ENCODE measurements at regions not wholly inside any gene's neighbourhood (a gene's known extent, or its start where the extent isn't known, plus 50 kb on each side); places are given as distances from the start of the nearest gene placed in this dataset.

GRCh38 chr18:39843546-39843945 lies 2111.5 kb upstream of the PIK3C3 start:
- Mint-ChIP-seq H3K9me3 (ENCODE audit: insufficient read depth) (no peaks in the 10 kb centered on the region), H3K4me1 (ENCODE audit: low read depth) (no peaks in the 10 kb centered on the region), H3K27ac (no peak overlapping the region), H3K4me3 (no peak overlapping the region), H3K27me3 (ENCODE audit: low read depth) (peaks cover 11% of the 10 kb centered on the region), H3K36me3 (ENCODE audit: low read depth) (no peaks in the 10 kb centered on the region)
- CTCF ChIA-PET = no interaction called here
- POLR2A ChIA-PET = no interaction called here
- ATAC-seq (no peak), DNase-seq (no peak)

GRCh38 chr18:39842366-39842914 lies 2112.6 kb upstream of the PIK3C3 start:
- Mint-ChIP-seq H3K27me3 (ENCODE audit: low read depth) (peaks cover 11% of the 10 kb centered on the region), H3K36me3 (ENCODE audit: low read depth) (no peaks in the 10 kb centered on the region), H3K4me1 (ENCODE audit: low read depth) (no peaks in the 10 kb centered on the region), H3K4me3 (no peak overlapping the region), H3K27ac (no peak overlapping the region), H3K9me3 (ENCODE audit: insufficient read depth) (no peaks in the 10 kb centered on the region)
- POLR2A ChIA-PET = no interaction called here
- DNase-seq = no peak
- no peak for ATAC-seq
- CTCF ChIA-PET = no interaction called here

GRCh38 chr18:39841482-39842365 lies 2113.3 kb upstream of the PIK3C3 start:
- Mint-ChIP-seq H3K27me3 (ENCODE audit: low read depth) (peaks cover 11% of the 10 kb centered on the region), H3K9me3 (ENCODE audit: insufficient read depth) (no peaks in the 10 kb centered on the region), H3K4me1 (ENCODE audit: low read depth) (no peaks in the 10 kb centered on the region), H3K4me3 (no peak overlapping the region), H3K27ac (no peak overlapping the region), H3K36me3 (ENCODE audit: low read depth) (no peaks in the 10 kb centered on the region)
- ChIA-PET POLR2A (interaction anchor here (0.6 kb wide), 1 partner anchor 15 kb away, joined by 3 read pairs; no protein-coding TSS in a partner anchor), CTCF (no interaction called here)
- ATAC-seq = no peak
- no peak for DNase-seq

- no peak overlapping the region for H3K27ac Mint-ChIP-seq
- no peak for DNase-seq
- H3K9me3 Mint-ChIP-seq (ENCODE audit: insufficient read depth) = no peaks in the 10 kb centered on the region
- POLR2A ChIA-PET = no interaction called here
- no peaks in the 10 kb centered on the region for H3K4me1 Mint-ChIP-seq (ENCODE audit: low read depth)
- CTCF ChIA-PET = no interaction called here
- no peaks in the 10 kb centered on the region for H3K36me3 Mint-ChIP-seq (ENCODE audit: low read depth)
- H3K27me3 Mint-ChIP-seq (ENCODE audit: low read depth) = peaks cover 11% of the 10 kb centered on the region
- no peak overlapping the region for H3K4me3 Mint-ChIP-seq
- no peak for ATAC-seq
Measured at GRCh38 chr18:39840856-39841481, 2114.1 kb upstream of the PIK3C3 start.

GRCh38 chr18:39840406-39840805 lies 2114.6 kb upstream of the PIK3C3 start:
- peaks cover 11% of the 10 kb centered on the region for H3K27me3 Mint-ChIP-seq (ENCODE audit: low read depth)

GRCh38 chr18:39839782-39840181 lies 2115.3 kb upstream of the PIK3C3 start:
- Mint-ChIP-seq H3K4me3 (no peak overlapping the region), H3K9me3 (ENCODE audit: insufficient read depth) (no peaks in the 10 kb centered on the region), H3K4me1 (ENCODE audit: low read depth) (no peaks in the 10 kb centered on the region), H3K36me3 (ENCODE audit: low read depth) (no peaks in the 10 kb centered on the region), H3K27ac (no peak overlapping the region), H3K27me3 (ENCODE audit: low read depth) (peaks cover 11% of the 10 kb centered on the region)
- CTCF ChIA-PET = no interaction called here
- POLR2A ChIA-PET = no interaction called here
- ATAC-seq = no peak
- DNase-seq = no peak

More at GRCh38 chr18:39840406-39840805, 2114.6 kb upstream of the PIK3C3 start:
- no peak for ATAC-seq
- H3K4me1 Mint-ChIP-seq (ENCODE audit: low read depth) = no peaks in the 10 kb centered on the region
- H3K9me3 Mint-ChIP-seq (ENCODE audit: insufficient read depth) = no peaks in the 10 kb centered on the region
- H3K36me3 Mint-ChIP-seq (ENCODE audit: low read depth) = no peaks in the 10 kb centered on the region
- ChIA-PET CTCF (no interaction called here), POLR2A (no interaction called here)
- H3K27ac Mint-ChIP-seq = no peak overlapping the region
- DNase-seq = no peak
- no peak overlapping the region for H3K4me3 Mint-ChIP-seq

- Mint-ChIP-seq H3K9me3 (ENCODE audit: insufficient read depth) (no peaks in the 10 kb centered on the region), H3K27ac (no peak overlapping the region), H3K4me1 (ENCODE audit: low read depth) (no peaks in the 10 kb centered on the region), H3K36me3 (ENCODE audit: low read depth) (no peaks in the 10 kb centered on the region), H3K4me3 (no peak overlapping the region), H3K27me3 (ENCODE audit: low read depth) (peaks cover 11% of the 10 kb centered on the region)
- ChIA-PET CTCF (no interaction called here), POLR2A (no interaction called here)
- ATAC-seq (no peak), DNase-seq (no peak)
Measured at GRCh38 chr18:39838831-39839230, 2116.2 kb upstream of the PIK3C3 start.

GRCh38 chr18:39835303-39836030 lies 2119.6 kb upstream of the PIK3C3 start:
- ChIA-PET CTCF (no interaction called here), POLR2A (no interaction called here)
- Mint-ChIP-seq H3K4me3 (no peak overlapping the region), H3K36me3 (ENCODE audit: low read depth) (no peaks in the 10 kb centered on the region), H3K4me1 (ENCODE audit: low read depth) (no peaks in the 10 kb centered on the region), H3K9me3 (ENCODE audit: insufficient read depth) (no peaks in the 10 kb centered on the region), H3K27ac (no peak overlapping the region), H3K27me3 (ENCODE audit: low read depth) (no peaks in the 10 kb centered on the region)
- no peak for ATAC-seq
- DNase-seq = no peak

GRCh38 chr18:39834636-39835035 lies 2120.4 kb upstream of the PIK3C3 start:
- DNase-seq (no peak), ATAC-seq (no peak)
- CTCF ChIA-PET = no interaction called here
- H3K27ac Mint-ChIP-seq = no peak overlapping the region
- H3K9me3 Mint-ChIP-seq (ENCODE audit: insufficient read depth) = no peaks in the 10 kb centered on the region
- H3K4me3 Mint-ChIP-seq = no peak overlapping the region
- no peaks in the 10 kb centered on the region for H3K27me3 Mint-ChIP-seq (ENCODE audit: low read depth)
- H3K4me1 Mint-ChIP-seq (ENCODE audit: low read depth) = no peaks in the 10 kb centered on the region
- no peaks in the 10 kb centered on the region for H3K36me3 Mint-ChIP-seq (ENCODE audit: low read depth)
- POLR2A ChIA-PET = no interaction called here

GRCh38 chr18:39825485-39826150 lies 2129.4 kb upstream of the PIK3C3 start:
- CTCF ChIA-PET = no interaction called here
- Mint-ChIP-seq H3K9me3 (ENCODE audit: insufficient read depth) (no peaks in the 10 kb centered on the region), H3K36me3 (ENCODE audit: low read depth) (no peaks in the 10 kb centered on the region), H3K27me3 (ENCODE audit: low read depth) (no peaks in the 10 kb centered on the region), H3K4me3 (no peak overlapping the region), H3K4me1 (ENCODE audit: low read depth) (no peaks in the 10 kb centered on the region), H3K27ac (no peak overlapping the region)
- ATAC-seq (no peak), DNase-seq (no peak)
- POLR2A ChIA-PET = no interaction called here

GRCh38 chr18:39806525-39806924 lies 2148.5 kb upstream of the PIK3C3 start:
- Mint-ChIP-seq H3K4me1 (ENCODE audit: low read depth) (no peaks in the 10 kb centered on the region), H3K36me3 (ENCODE audit: low read depth) (peaks cover 2% of the 10 kb centered on the region), H3K27ac (no peak overlapping the region), H3K9me3 (ENCODE audit: insufficient read depth) (peaks cover 15% of the 10 kb centered on the region), H3K27me3 (ENCODE audit: low read depth) (no peaks in the 10 kb centered on the region), H3K4me3 (no peak overlapping the region)
- ChIA-PET CTCF (no interaction called here), POLR2A (no interaction called here)
- DNase-seq (no peak), ATAC-seq (no peak)

- no peak overlapping the region for H3K27ac Mint-ChIP-seq
- POLR2A ChIA-PET = no interaction called here
- H3K36me3 Mint-ChIP-seq (ENCODE audit: low read depth) = peaks cover 2% of the 10 kb centered on the region
- CTCF ChIA-PET = no interaction called here
- DNase-seq (no peak), ATAC-seq (no peak)
- no peak overlapping the region for H3K4me3 Mint-ChIP-seq
- H3K27me3 Mint-ChIP-seq (ENCODE audit: low read depth) = no peaks in the 10 kb centered on the region
- H3K4me1 Mint-ChIP-seq (ENCODE audit: low read depth) = no peaks in the 10 kb centered on the region
- peaks cover 18% of the 10 kb centered on the region for H3K9me3 Mint-ChIP-seq (ENCODE audit: insufficient read depth)
Measured at GRCh38 chr18:39805218-39805617, 2149.8 kb upstream of the PIK3C3 start.
